AG04449 (cell line): ENCODE measurements at regions not wholly inside any gene's neighbourhood (a gene's known extent, or its start where the extent isn't known, plus 50 kb on each side); places are given as distances from the start of the nearest gene placed in this dataset.

Experiments used
- CTCF ChIA-PET: fragments of 350-600 bp; formaldehyde crosslinking; extraction: SDS; loops from one replicate; lab custom pipeline; 2021; ENCODE audit warnings: antibody characterized with exemption; lab: Yijun Ruan, JAX
- POLR2A ChIA-PET: fragments of 400-600, 350-600 bp; formaldehyde crosslinking; extraction: SDS; loops from one replicate; lab custom pipeline; 2020; ENCODE audit warnings: antibody characterized with exemption, inconsistent platforms; lab: Yijun Ruan, JAX
- DNase-seq: peaks from one replicate; pipeline ENCODE4 v3.0.0-alpha.2; 2010; ENCODE audit warnings: low read depth, low spot score
- H3K4me3 ChIP-seq: 2 replicates; pipeline ENCODE4 v1.5.1; 2011; ENCODE audit warnings: low read depth, mild to moderate bottlenecking, control low read depth, low read length
- CTCF ChIP-seq: IDR thresholded peaks from one replicate; pipeline ENCODE4 v1.5.1; 2011; ENCODE audit warnings: mild to moderate bottlenecking, moderate library complexity, low read length, control low read depth, inconsistent platforms; ENCODE audit not compliant: insufficient read depth; ENCODE audit errors: missing control alignments

GRCh38 chr16:85297881-85298280, 185.6 kb upstream of the CIBAR2 start:
- no peak for TF ChIP-seq CTCF
- no peak for DNase-seq
- H3K4me3 ChIP-seq, result no peak overlapping the region
- CTCF ChIA-PET, result interaction anchor here (0.8 to 4.5 kb wide), 27 partner anchors 10 to 361 kb away, joined by 3 to 48 read pairs (median 5); no protein-coding TSS in a partner anchor
- POLR2A ChIA-PET, result no interaction called here

DNA sequence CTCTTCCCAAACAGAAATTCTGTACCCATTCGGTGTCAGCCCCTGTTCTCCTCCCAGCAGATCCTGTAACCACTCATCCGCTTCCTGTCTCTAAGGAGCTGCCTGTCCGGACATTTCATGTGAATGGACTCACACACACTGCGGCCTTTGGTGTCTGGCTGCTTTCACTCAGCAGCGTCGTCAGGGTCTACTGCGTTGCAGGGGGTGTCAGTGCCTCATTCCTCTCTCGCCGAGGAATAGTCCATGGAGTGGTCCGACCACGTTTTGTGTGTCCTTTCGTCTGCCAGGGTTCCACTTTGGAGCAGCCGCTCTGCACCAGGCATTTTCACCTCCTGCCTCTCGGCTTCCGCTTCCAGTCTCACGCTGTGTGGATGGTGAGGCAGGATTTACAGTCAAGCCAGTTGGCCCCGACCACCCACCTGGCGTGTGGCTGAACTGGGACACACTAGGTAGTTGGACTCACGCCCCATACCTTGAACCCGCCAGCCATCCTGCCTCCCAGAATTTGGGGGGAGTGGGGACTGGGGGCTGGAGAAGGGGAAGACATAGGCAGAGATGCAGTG, 188.2 kb upstream of the CIBAR2 start:
- H3K4me3 ChIP-seq, result no peak overlapping the region
- DNase-seq, result no peak
- no peak for TF ChIP-seq CTCF
- CTCF ChIA-PET, result interaction anchor here (1.6 to 2.5 kb wide), 2 partner anchors 56 to 309 kb away, joined by 5 to 10 read pairs; no protein-coding TSS in a partner anchor
- POLR2A ChIA-PET, result no interaction called here

DNA sequence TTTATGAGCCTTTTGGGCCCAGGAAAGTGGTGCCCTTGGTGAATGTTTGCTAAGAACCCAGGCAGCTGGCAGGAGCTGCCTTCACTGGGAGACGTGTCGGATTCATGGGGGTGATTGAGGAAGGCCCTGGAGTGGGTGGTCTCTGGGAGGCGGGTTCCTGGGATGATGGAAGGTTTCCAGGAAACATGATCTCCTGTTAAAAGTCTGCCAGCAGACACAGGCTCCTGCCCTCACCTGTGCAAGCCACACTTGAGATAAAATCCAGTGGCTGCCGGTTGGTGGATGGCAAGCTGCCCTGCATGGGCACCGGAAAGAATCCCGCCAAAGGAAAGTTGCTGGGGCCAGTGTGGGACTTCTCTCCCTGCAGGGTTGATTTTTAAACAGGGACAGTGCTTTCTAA, 189.0 kb upstream of the CIBAR2 start:
- no peak overlapping the region for H3K4me3 ChIP-seq
- no peak for TF ChIP-seq CTCF
- no peak for DNase-seq
- POLR2A ChIA-PET, result no interaction called here
- CTCF ChIA-PET, result interaction anchor here (1.4 to 2.5 kb wide), 4 partner anchors 25 to 416 kb away, joined by 4 to 10 read pairs (median 6); no protein-coding TSS in a partner anchor

GRCh38 chr16:85302018-85302847, 190.0 kb upstream of the CIBAR2 start:
- ChIA-PET POLR2A (no interaction called here), CTCF (interaction anchor here (0.6 to 2.5 kb wide), 10 partner anchors 10 to 415 kb away, joined by 3 to 10 read pairs (median 3); no protein-coding TSS in a partner anchor)
- no peak for TF ChIP-seq CTCF
- H3K4me3 ChIP-seq, result no peak overlapping the region
- no peak for DNase-seq

DNA sequence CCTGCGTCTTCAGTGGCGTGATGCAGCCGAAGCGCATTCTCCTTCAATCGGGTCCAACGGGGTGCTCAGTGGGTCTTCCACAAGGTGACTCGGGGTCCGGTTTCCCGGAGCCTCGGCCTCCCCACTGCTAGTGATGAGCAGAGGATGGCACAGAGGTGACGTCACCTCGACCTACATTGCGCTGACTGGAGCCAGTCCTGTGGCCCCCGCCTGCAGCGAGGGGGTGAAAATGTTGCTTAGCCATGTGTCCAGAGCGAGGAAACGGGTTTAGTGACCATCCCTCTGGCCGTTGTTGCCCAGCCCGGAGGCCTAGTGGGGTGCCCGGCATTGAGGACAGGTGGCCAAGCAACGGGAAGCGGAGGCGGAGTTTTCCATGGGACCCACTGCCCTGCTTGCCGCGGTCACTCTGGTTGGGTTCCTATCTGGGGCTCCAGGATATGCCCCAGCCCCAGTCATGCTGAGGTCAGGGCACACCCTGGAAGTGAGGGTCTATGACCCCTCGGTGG, 190.6 kb upstream of the CIBAR2 start:
- H3K4me3 ChIP-seq, result no peak overlapping the region

More for the DNA sequence above, 190.6 kb upstream of the CIBAR2 start:
- no peak for TF ChIP-seq CTCF
- ChIA-PET POLR2A (no interaction called here), CTCF (interaction anchor here (0.6 to 2.5 kb wide), 10 partner anchors 10 to 415 kb away, joined by 3 to 10 read pairs (median 3); no protein-coding TSS in a partner anchor)
- no peak for DNase-seq
